Lower leg skin (tissue), 4 donors: ENCODE measurements at regions not wholly inside any gene's neighbourhood (a gene's known extent, or its start where the extent isn't known, plus 50 kb on each side); places are given as distances from the start of the nearest gene placed in this dataset.

ENCODE experiments used
- DNase-seq, 2 donors: peaks; one replicate each; pipeline ENCODE4 v3.0.0-alpha.2; 2019; ENCODE audit warnings: low spot score in 2 of 2
- H3K4me3 ChIP-seq: fragments of 200-600 bp; sonication (generic); 2 replicates; pipeline ENCODE4 v1.5.1; 2017; ENCODE audit warnings: mild to moderate bottlenecking, low read depth; ENCODE audit not compliant: poor library complexity, severe bottlenecking
- CTCF ChIP-seq, 3 donors: fragments of 450-650 bp; IDR thresholded peaks; one replicate each; pipeline ENCODE4 v1.5.1; 2016; ENCODE audit warnings: antibody characterized with exemption in 3 of 3, mild to moderate bottlenecking in 3 of 3, moderate library complexity in 2 of 3
- POLR2A ChIP-seq, 2 donors: fragments of 450-650 bp; IDR thresholded peaks; one replicate each; pipeline ENCODE4 v1.6.1; 2016 to 2017; ENCODE audit warnings: antibody characterized with exemption in 2 of 2, mild to moderate bottlenecking in 1 of 2, moderate library complexity in 1 of 2
- WGBS, 2 donors: methylation state at CpG; one replicate each; pipeline ENCODE4 v1.1.5; 2018; 5-methylcytosine and 5-hydroxymethylcytosine counted together
- intact Hi-C: fragments of 100-400 bp; cut with DNase I; formaldehyde crosslinking; loops from one replicate; pipeline ENCODE4 v1.15.0; 2023; ENCODE audit warnings: low total_unique reads

DNA sequence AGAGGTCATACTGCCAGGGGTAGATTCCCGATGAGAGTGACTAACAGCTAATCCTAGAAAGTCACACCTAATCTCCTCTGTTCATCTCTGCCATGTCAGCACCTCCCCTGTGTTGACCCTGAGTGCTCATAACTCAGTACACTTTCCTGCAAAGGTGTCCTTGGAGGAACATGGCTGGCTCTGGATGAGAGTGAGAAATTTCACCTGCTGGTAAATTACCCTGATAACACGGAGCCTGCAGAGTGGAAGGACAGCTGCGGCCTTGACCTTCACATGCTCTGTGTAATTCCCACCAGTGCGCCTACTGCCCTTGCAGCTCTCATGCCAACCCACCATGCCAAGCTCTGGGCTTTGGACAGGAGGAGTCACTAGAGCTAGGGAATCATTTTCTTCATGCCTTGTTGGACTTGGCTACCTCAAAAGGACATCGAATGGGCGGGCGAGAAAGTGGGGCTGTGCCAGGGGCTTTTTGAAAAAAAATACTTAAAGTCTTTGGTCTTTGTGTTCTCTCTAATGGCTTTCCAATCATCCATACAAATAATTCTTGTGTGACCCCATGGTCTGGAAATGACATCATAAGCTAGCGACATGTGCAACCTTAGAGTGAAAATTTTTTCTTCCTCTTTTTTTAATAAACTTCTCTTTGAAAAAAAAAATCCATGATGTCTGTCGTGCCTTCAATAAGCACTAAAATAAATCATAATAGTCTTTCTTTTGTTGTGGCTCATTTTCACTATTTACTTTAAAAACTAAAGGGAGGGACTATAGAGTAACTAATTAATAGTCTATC lies 319.9 kb downstream of the MYCN start:
- H3K4me3 ChIP-seq = no peak overlapping the region
- intact Hi-C loops = no loop called here
- TF ChIP-seq CTCF (IDR thresholded peaks at IDR 0.05) = no peak
- TF ChIP-seq POLR2A (IDR thresholded peaks at IDR 0.05) = no peak
- WGBS, 2 donors = 81 to 86% methylated on average over 9 of the region's 9 CpGs
- peak in 1 of 2 donors; percentile 75 for DNase-seq

- DNase-seq = no peak
- TF ChIP-seq POLR2A (IDR thresholded peaks at IDR 0.05) = no peak
- no peak for TF ChIP-seq CTCF (IDR thresholded peaks at IDR 0.05)
These were observed 318.7 kb downstream of the MYCN start for GRCh38 chr2:16259010-16259409.

GRCh38 chr2:16258350-16258749 lies 318.0 kb downstream of the MYCN start:
- intact Hi-C loops = no loop called here
- WGBS, 2 donors = 81 to 89% methylated on average over 1 of the region's 1 CpG
- DNase-seq = no peak
- no peak overlapping the region for H3K4me3 ChIP-seq
- TF ChIP-seq CTCF (IDR thresholded peaks at IDR 0.05) = no peak
- no peak for TF ChIP-seq POLR2A (IDR thresholded peaks at IDR 0.05)

More at GRCh38 chr2:16259010-16259409, 318.7 kb downstream of the MYCN start:
- intact Hi-C loops = no loop called here
- WGBS, 2 donors = 83 to 90% methylated on average over 1 of the region's 1 CpG
- H3K4me3 ChIP-seq = no peak overlapping the region

DNA sequence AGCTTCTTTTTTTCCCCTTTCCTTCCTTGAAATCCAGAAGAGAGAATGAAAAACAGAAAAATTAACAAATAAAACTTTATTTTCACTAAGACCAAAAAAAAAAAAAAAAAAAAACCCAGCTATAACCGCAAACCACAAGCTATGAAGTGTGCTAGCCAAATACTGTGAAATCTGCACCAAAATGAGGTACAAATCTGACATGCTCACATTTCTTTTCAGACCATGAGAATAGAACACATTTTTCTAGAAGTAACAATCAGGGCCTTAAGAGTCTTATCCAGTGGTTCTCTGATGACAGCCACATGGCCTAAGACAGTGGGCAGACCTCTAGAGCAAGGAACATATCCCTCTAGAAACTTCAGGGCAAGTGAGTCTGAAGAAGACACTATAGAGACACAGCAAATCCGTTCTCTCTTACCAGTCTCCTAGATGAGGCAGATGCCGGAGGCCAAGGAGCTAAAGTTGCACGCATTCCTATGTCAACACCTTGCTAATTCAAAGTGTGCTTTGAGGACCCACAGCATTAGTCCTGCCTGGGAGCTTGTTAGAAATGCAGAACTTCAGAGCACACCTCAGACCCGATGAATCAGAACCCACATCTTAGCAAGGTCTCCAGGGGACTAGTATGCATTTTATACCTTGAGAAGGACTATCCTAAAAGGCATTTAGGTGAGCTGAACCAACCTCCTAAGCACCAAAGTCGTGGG lies 317.1 kb downstream of the MYCN start:
- intact Hi-C loops = no loop called here
- no peak for DNase-seq
- no peak for TF ChIP-seq POLR2A (IDR thresholded peaks at IDR 0.05)
- WGBS, 2 donors = 85 to 91% methylated on average over 6 of the region's 6 CpGs
- no peak overlapping the region for H3K4me3 ChIP-seq

DNA sequence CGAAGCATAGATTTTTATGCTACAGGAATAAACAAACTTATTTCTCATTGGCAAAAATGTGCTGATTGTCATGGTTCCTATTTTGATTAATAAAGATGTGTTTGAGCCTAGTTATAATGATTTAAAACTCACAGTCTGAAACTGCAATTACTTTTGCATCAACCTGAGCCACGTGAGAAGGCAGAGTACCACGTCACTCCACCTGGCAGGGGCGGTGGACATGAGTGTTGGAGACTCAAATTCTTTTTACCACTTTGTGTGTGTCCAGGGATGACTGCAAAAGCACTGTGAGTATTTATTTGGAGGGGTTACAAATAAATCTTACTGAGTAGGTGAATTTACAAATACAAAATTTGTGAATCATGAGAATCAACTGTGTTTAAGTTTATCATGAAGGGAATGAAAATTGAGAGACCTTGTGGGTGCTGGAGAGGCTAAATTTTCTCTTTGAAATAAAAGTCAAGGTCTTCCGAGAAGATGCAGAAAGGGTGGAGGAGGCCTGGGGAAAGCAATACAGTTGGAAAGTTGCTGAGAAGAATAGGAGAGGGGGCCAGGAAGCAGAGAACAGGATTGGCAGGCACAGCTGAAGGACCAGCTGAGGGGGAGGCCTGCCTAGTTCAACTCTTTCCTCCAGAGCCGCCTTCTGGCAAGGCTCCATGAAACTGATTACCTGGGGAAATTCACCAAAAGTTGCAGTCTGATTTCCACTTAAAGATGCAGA lies 316.4 kb downstream of the MYCN start:
- intact Hi-C loops = no loop called here
- WGBS, 2 donors = 85 to 86% methylated on average over 6 of the region's 6 CpGs
- H3K4me3 ChIP-seq = no peak overlapping the region
- TF ChIP-seq CTCF (IDR thresholded peaks at IDR 0.05) (no peak), POLR2A (IDR thresholded peaks at IDR 0.05) (no peak)
- DNase-seq = no peak

- 88 to 90% methylated on average over 4 of the region's 4 CpGs for WGBS, 2 donors
- DNase-seq = no peak
- H3K4me3 ChIP-seq = no peak overlapping the region
- no peak for TF ChIP-seq CTCF (IDR thresholded peaks at IDR 0.05)
- no peak for TF ChIP-seq POLR2A (IDR thresholded peaks at IDR 0.05)
- intact Hi-C loops = no loop called here
These were observed 314.8 kb downstream of the MYCN start for GRCh38 chr2:16255120-16255519.
